ENCODE measurements at regions not wholly inside any gene's neighbourhood (a gene's known extent, or its start where the extent isn't known, plus 50 kb on each side); places are given as distances from the start of the nearest gene placed in this dataset.

DNA sequence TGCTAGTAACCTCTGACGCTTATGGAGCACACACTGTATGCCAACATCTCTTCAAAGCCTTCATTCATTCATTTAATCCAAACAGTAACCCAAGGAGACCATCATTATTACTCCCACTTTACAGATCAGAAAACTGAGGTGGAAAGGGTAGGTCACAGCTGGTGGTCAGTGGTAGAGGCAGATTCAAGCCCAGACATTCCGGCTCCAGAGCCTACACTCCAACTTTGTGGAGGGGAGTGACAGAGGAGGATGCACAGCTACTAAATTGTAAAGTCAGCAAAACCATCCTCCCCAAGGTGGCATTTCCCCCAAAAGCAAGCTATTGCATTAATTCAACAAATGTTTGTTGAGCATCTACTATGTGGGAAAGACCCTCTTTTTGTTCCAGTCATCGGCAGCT, 110.5 kb upstream of the CPEB4 start:
- no peak for DNase-seq (ENCODE audit: low read depth in 4 of 4, low spot score in 3 of 4)

DNA sequence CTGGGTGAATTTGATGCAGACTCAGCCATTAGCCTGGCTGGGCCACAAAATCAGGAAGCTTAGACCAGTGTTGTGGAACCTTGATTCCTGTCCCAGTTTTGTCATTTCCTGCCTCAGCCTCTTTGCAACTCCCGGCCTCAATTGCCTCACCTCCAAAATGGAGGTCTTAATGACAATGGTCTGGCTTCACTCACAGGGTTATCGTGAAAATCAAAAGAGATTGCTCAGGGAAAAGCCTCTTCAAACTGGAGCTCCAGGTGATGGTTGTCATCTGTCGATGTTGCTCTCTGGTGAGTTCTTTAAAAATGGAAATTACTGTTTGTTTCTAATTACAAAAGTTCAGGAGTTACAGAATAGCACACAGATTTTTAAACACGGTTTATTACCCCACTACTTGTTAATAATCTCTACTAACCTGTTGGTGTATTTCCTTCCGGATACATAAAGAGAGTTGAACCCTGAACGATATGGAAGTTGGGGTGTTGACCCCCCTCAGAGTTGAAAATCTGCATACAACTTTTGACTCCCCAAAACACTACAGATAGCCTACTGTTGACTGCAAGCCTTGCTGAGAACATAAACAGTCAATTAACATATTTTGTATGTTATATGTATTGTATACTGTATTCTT, 109.9 kb upstream of the CPEB4 start:
- no peak for DNase-seq (ENCODE audit: low read depth in 4 of 4, low spot score in 3 of 4)

DNA sequence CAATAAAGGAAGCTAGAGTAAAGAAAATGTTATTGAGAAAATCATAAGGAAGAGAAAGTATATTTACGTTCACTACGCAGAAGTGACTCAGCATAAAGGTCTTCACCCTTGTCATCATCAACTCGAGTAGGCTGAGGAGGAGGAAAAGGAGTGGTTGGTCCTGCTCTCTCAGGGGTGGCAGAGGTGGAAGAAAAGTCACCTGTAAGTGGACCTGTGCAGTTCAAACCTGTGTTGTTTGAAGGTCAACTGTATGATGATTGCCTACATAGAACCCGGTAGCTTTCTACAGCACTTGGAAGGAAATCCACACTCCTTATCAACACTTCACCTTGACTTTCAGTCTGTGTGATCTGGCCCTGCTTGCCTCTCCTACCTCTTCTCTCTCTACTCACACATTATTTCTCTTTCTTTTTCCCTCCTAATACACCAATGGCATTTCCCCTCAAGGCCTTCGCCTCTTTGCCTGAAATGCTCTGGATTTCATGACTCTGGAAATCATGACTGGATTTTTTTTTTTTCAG, 109.3 kb upstream of the CPEB4 start:
- no peak for DNase-seq (ENCODE audit: low read depth in 4 of 4, low spot score in 3 of 4)

DNA sequence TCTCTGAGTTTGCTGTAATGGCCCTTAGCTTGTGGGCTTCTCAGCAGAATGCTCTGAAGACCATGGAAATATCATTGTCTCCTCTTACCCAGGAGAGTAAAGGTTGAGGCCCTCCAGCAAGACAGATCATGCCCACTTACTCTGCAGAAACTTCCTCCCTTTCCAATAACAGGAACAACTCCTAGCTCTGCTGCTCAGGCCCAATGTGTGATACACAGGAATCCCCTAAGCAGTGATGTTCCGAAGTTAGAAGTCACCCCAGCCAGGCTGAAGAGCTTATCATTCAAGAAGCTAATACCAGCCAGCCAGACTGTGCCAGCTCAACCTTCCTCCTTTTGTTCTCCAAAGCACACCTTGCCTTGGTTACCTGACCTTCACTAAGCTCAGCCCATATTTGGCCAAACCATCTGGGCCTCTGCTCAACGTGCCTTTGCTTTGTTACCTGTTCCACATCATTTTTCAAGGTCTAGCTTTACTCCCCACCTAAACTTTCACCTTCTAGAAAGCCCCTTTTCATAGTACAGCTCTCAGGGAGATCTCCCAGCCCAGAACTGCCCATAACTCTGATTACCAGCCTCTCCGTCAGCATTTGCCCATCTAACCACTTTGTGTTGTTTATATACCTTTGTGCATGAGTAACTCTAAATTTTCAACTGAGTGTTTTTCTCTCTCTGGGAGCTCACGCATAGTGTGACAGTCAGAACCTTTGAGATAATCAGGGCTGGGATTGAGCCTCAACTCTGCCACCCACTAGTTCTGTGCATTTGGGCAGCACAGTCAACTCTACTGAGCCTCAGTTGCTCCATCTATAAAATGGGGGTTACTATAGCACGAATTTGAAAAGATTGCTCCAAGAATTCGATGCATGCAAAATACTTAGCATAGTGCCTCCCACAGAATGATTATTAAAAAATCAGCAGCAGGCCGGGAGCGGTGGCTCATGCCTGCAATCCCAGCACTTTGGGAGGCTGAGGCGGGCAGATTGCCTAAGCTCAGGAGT, 107.6 kb upstream of the CPEB4 start:
- no peak for DNase-seq (ENCODE audit: low read depth in 4 of 4, low spot score in 3 of 4)

DNA sequence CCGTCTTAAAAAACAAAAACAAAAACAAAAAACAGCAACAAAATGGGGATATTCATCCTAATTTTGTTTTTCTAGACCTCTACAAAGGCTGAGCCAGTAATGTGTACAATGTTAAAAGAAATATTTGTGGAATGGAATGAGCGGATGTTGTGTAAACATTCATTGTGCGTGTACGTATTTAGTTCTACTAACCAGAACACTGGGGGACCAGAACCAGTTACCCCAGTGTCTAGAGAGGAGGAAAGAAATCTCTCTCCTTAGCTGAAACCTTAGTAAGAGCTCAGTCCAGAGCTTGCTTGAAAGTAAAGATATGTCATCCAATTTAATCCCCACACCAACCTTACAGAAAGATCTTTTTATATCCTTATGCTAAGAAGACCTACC, 106.7 kb upstream of the CPEB4 start:
- no peak for DNase-seq (ENCODE audit: low read depth in 4 of 4, low spot score in 3 of 4)

DNA sequence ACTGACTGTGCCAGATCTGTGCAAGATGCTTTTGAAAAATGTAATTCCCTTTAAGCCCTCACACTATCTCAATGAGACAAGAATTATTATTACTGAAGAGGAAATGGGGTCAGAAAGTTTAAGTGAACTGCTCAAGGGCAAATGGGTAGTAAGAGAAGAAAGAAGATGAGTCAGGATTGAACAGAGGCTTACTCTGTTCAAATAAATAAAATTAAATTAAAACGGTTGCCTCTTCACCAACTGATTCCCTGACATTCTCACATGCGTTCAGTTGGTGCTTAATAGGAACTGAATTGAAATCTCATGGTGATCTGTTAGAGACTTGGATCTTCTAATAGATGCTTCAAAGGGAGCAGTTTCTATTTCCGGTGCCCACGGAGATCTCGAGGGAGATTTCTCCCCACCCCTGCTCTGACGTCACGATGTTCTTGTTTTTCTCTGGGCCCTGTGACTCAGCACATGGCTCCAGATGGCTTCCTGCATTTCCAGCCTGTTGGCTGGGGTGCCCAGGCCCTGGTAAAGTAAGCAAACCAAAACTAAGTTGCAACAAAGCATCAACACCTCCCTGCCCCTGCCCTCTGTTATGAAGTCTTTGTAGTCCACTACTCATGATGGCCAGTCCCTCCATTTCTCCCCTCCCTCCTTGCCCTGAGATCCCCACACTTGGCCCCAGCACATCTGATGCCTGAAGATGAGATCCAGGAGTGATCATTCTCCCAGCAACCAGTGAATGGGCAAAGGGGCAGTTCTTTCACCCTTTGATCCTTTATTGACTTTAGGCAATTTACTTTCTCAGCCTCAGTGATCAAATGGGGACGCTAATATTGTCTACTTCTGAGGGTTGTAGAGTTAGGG, 106.1 kb upstream of the CPEB4 start:
- DNase-seq (ENCODE audit: low read depth in 4 of 4, low spot score in 3 of 4): no peak

DNA sequence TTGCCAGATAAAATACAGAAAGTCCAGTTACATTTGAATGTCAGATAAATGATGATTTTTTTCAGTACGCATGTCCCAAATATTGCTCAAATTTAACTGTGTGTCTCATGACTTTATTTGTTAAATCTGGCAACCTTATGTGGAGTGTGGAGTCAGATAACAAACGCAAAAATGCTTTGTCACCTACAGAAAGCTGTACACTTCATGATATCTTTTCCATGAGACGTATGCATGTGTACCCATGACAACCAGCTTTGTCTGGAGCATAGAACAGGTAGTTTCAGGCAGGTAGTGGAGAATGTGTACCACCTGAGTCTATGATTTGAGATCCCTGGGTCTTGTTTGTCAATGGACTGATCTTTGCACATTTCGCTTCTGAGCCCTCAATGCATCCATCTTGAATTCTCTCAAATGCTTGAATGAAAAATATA, 105.5 kb upstream of the CPEB4 start:
- DNase-seq (ENCODE audit: low read depth in 4 of 4, low spot score in 3 of 4): no peak

DNA sequence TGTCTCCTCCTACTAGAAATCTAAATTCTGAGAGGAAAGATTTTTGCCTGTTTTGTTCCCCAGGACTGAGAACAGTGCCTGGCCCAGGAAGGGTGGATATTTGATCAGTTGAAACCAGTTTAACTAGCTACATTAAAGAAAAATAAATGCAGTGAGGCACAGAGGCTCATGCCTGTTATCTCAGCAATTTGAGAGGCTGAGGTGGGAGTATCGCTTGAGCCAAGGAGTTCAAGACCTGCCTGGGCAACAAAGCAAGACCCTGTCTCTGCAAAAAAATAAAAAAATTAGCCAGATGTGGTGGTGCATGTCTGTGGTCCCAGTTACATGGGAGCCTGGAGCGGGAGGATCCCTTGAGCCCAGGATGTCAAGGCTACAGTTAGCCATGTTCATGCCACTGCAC, 104.8 kb upstream of the CPEB4 start:
- DNase-seq (ENCODE audit: low read depth in 4 of 4, low spot score in 3 of 4): no peak

DNA sequence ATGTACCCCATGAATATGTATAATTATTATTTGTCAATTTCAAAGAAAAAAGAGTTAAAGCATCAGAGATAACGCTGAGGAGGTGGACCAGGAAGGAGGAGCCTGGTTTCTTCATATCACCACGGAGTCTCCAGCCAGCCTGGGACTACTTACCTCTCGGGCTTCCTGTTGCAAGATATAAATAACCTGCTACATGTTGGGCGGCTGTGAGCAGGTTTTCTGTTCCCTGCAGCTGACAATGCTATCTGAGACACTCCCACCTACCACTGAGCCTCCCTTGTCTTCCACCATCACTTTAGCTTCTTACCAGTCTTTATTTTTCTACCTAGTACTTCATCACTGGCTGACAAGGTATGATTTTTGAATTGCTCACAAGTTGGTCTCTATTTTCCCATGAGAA, 102.7 kb upstream of the CPEB4 start:
- no peak for DNase-seq (ENCODE audit: low read depth in 4 of 4, low spot score in 3 of 4)

DNA sequence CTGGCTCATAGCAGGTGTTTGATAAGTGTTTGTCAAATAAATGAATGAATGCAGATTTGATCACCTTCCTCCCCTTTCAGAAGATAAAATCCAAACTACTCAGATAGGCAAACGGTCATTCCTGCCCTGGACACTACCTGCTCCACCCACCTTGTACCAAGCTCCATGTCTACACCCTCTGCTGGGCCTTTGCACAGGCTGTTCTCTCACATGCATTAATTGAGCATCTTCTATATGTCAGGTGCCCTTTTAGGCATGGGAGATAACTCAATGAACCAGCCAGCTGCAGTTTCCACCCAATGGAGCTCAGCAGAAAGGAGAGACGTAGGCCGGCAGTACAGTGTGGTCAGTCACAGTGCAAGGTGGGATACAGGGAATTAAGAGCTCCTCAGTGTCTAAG, 102.3 kb upstream of the CPEB4 start:
- no peak for DNase-seq (ENCODE audit: low read depth in 4 of 4, low spot score in 3 of 4)

DNA sequence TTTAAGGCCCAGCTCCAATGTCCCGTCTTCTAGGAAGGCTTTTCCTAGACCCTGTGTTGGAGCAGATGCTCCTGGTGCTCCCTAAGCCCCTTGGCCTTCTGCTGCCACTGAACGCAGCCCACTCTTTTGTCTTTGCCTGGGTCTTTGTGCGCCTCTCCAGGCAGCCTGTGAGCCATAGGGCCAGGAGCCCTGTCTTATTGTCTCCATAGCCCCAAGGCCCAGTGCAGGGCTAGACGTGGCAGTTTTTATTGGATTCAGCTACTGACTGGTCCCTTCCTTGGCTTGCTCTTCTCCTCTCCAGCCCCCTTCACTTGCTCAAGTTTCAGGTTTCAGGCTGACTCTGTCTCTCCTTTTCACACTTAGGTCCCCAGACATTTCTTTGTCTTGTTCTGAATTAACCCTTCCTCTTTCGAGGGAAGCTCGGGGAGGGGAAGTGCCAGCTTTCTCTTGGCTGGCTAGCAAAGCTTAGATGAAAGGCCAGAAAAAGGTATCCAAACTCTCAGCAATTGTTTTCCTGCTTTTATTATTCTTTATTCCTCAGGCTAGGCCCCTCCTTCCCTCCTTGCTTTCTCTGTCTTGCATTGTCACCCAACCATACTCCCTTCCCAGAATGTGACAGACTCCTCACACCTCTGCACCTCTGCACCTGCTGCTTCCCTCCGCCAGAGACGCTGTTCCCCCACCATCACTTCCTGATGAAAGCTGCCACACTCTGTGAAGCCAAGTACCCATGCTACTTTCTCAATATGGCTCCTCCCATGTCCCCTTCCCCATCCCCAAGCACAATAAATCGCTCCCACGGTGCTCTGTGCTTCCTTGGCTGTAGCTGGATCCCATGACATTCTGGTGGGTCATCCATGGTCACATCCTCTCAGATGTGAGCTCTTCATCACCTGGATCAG, 101.6 kb upstream of the CPEB4 start:
- DNase-seq (ENCODE audit: low read depth in 4 of 4, low spot score in 3 of 4): no peak

DNA sequence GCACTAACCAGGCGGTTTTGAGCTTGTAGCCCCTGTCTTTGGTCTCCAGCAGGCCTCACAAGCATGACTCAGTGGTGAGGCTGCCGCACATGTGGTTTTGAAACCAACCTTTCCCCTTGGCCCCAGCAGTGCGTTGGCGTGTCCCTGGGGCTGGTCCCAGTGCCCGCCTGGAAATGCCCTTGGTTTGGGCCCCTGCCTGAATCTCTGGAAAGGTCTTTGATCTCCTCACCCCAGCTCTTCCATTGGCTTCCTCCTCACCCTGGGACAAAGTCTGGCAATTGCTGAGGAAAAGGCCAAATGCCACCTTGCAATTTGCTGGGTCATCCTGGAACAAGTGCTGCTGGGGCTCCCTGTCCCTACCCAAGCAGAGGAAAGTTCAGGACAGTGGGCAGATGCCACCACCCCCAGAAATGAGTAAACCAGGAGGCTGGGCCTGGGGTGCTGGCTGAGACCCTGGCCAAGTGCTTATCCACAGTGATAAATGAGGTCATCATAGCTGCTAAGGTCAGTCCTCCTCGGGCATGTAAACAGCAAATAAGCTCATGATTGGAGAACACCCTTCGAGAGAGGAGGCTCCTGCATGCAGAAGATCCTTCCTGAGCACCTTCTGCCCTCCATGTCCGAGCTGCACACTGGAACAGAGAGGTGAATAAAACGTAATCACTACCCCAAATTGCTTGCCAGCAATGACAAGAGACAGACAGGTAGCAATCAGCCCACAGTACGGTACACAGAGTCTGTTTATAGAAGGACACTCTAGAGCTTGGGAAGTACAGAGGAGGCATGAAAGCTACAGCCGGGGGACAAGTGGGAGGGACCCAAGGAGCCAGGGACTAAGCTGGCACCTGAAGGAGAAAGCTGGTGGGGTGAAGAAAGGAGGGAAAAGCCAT, 98.9 kb upstream of the CPEB4 start:
- no peak for DNase-seq (ENCODE audit: low read depth in 4 of 4, low spot score in 3 of 4)

DNA sequence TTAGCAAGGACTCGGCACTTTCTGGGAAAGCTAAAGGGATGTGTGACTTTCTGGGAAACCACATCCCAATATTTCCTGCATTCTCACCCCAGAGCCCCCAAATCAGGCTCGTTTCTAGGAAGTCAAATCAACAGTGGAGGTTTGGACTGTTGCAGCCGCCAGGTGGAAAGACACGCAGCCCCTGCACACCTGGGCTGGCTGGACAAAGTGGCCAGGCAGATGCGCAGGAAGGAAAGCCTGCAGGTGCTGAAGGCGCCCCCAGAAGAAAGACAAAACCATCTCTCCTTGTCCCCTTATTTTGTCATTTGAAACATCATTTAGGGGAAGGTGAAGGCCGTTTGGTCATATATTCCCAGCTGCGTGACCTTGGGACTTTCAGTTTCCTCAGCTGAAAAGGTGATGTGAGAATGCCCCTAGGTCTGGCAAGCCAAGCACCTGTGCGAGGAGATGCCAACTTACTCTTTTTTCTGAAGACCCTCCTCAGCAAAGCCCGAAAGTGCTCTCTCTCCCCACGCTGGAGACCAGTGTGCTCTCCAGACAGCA, 97.9 kb upstream of the CPEB4 start:
- no peak for DNase-seq (ENCODE audit: low read depth in 4 of 4, low spot score in 3 of 4)

DNA sequence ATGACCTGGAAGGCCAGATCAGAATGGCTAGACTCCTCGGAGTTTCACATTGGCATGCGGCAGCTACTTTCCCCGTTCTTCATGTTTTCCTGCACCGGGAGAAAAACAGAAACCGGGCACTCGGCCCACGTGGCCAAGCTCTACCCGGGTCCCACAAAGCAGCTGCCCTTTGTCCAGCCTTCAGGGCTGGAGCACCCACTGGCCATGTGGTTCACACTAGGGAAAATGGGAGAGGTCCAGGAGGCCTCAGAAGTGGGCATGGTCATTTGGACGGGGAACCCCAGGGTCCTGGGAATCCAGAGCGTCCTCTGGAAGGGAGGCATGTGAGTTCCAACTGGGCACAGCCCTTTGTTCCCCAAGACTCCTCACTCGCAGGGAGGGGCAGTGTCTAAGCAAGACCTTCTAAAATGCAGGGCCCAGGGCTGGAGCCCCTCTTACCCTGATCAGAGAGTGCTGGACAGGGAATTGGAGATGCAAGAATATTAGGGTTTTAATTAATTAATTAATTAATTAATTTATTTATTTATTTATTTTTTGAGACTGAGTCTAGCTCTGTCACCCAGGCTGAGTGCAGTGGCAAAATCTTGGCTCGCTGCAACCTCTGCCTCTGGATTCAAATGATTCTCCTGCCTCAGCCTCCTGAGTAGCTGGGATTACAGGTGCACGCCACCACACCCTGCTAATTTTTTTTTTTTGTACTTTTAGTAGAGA, 97.2 kb upstream of the CPEB4 start:
- no peak for DNase-seq (ENCODE audit: low read depth in 4 of 4, low spot score in 3 of 4)

DNA sequence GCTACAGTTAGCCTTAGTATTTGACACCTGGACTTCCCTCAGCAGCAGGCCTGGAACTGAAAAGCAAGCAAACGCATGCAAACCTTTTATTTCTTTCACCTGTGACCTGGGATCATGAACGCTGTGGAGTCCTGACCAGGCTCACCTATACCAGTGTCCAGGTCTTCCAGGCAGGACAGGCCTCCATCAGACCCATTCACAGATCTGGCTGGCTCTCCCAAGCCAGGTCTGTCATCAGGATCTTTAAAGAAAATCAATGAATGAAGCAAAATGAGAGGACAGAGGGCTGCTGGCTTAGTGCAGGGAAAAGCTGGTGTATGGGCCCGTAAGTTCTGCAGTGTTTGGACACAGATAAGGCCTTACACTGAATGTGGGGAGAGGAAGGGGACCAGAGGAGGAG, 96.3 kb upstream of the CPEB4 start:
- DNase-seq (ENCODE audit: low read depth in 4 of 4, low spot score in 3 of 4): no peak

DNA sequence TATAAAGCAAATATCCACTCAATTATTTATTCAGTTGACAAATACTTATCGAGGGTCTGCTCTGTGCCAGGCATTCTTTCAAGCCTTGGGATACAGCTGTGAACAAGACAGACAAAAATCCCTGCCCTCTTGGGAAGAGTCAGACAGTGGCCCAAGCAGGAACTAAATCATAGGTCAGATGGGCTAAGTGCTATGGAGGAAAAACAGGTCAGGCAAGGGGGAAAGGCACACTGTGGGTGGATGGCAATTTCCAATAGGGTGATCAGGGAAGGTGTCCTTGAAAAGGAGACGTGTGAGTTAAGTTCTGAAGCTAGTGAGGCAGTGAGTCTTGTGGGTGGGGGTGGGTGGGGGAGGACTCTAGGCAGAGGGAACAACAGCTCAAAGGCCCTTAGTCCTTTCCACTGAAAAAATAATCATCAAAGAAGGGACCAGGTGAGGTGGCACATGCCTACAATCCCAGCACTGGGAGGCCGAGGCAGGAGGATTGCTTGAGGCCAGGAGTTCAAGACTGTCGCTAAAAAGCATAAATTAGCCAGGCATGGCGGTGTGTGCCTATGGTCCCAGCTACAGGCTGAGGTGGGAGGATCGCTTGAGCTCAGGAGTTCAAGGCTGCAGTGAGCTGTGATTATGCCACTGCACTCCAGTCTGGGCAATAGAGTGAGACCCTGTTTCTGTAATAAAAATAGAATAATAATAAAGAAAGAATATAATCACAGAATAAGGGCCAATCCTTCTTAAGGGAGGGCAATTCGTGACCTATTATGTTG, 95.2 kb upstream of the CPEB4 start:
- DNase-seq (ENCODE audit: low read depth in 4 of 4, low spot score in 3 of 4): no peak
